Psoas muscle (tissue), 7 donors: ENCODE measurements at regions not wholly inside any gene's neighbourhood (a gene's known extent, or its start where the extent isn't known, plus 50 kb on each side); places are given as distances from the start of the nearest gene placed in this dataset.

Experiments
- ATAC-seq, 4 donors: fragments of 200-7000 bp; cut with Tn5 transposase; one replicate each; pipeline ENCODE4 v1.9.1; 2020; ENCODE audit warnings: moderate library complexity in 3 of 4, mild to moderate bottlenecking in 2 of 4
- DNase-seq, 2 donors: peaks; one replicate each; pipeline ENCODE4 v3.0.0-alpha.2; 2020
- H3K27ac ChIP-seq: fragments of 200-600 bp; one replicate; pipeline ENCODE4 v1.8.0; 2022
- H3K27me3 ChIP-seq, 3 donors: fragments of 200-600 bp in 1 of 3; one replicate each; pipeline versions ENCODE4 v1.6.1 to v1.8.0; 2013 to 2022; ENCODE audit warnings: low read length in 2 of 3, mild to moderate bottlenecking in 2 of 3, moderate library complexity in 1 of 3; ENCODE audit not compliant: insufficient read depth in 3 of 3
- H3K36me3 ChIP-seq, 2 donors: fragments of 200-600 bp in 1 of 2; one replicate each; pipeline versions ENCODE4 v1.6.1 to v1.8.0; 2013 to 2022; ENCODE audit warnings: low read depth in 1 of 2, mild to moderate bottlenecking in 1 of 2, moderate library complexity in 1 of 2; ENCODE audit not compliant: insufficient read depth in 1 of 2
- H3K4me1 ChIP-seq: fragments of 200-600 bp; one replicate; pipeline ENCODE4 v1.8.0; 2022
- H3K4me3 ChIP-seq: fragments of 200-600 bp; one replicate; pipeline ENCODE4 v1.8.0; 2022; ENCODE audit warnings: mild to moderate bottlenecking
- H3K9me3 ChIP-seq: fragments of 200-600 bp; one replicate; pipeline ENCODE4 v1.8.0; 2022
- WGBS, 3 donors: extraction: QIAGEN DNeasy Blood & Tissue Kit; methylation state at CpG; one replicate each; pipeline versions ENCODE4 v1.1.6 to v1.1.7; 2013; 5-methylcytosine and 5-hydroxymethylcytosine counted together
- intact Hi-C, 2 donors: fragments of 100-400 bp; cut with DNase I; formaldehyde crosslinking; loops; one replicate each; pipeline versions ENCODE4 v1.11.0 to v1.14.2; 2022
- TF ChIP-seq, protein P1 (sequence below): fragments of 200-600 bp; IDR thresholded peaks from one replicate; pipeline ENCODE4 v1.8.0; 2022; ENCODE audit warnings: antibody characterized with exemption
- donor health status: healthy with polysubstance abuse.
- donor health status: DM: no; HTN: no; CAD: no; lungs with moderate emphysema.
- donor health status: Bipolar disorder and iron deficiency.
- donor health status: healthy.
- donor health status: DM: yes; HTN: yes; CAD: no.
- donor health status: DM: no; HTN: no; CAD: no.
- donor health status: DM: yes; HTN: yes; CAD: no.

DNA sequence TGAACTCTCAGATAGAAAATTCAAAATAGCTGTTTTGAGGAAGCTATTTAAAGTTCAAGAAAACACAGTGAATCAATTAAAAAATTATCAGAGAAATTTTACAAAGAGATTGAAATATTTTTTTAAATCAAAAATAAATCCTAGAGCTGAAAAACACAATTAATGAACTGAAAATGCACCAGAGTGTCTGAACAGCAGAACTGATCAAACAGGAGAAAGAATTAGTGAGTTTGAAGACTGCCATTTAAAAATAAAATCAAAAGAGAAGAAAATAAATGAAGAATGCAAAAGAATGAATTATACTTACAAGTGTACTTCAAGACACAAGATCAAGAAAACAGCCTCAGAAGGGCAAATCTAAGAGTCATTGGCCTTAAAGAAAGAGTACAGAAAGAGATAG lies 1000.2 kb upstream of the ATXN8OS start:
- Histone ChIP-seq H3K27ac (no peak overlapping the region), H3K4me1 (no peaks in the 10 kb centered on the region), H3K36me3 (no peaks in the 10 kb centered on the region), H3K27me3 (no peaks in the 10 kb centered on the region), H3K9me3 (peaks cover 6% of the 10 kb centered on the region), H3K4me3 (no peak overlapping the region)
- ATAC-seq (no peak), DNase-seq (no peak)
- TF ChIP-seq, protein P1, sequence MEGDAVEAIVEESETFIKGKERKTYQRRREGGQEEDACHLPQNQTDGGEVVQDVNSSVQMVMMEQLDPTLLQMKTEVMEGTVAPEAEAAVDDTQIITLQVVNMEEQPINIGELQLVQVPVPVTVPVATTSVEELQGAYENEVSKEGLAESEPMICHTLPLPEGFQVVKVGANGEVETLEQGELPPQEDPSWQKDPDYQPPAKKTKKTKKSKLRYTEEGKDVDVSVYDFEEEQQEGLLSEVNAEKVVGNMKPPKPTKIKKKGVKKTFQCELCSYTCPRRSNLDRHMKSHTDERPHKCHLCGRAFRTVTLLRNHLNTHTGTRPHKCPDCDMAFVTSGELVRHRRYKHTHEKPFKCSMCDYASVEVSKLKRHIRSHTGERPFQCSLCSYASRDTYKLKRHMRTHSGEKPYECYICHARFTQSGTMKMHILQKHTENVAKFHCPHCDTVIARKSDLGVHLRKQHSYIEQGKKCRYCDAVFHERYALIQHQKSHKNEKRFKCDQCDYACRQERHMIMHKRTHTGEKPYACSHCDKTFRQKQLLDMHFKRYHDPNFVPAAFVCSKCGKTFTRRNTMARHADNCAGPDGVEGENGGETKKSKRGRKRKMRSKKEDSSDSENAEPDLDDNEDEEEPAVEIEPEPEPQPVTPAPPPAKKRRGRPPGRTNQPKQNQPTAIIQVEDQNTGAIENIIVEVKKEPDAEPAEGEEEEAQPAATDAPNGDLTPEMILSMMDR, result no peak
- intact Hi-C loops, result no loop called here

DNA sequence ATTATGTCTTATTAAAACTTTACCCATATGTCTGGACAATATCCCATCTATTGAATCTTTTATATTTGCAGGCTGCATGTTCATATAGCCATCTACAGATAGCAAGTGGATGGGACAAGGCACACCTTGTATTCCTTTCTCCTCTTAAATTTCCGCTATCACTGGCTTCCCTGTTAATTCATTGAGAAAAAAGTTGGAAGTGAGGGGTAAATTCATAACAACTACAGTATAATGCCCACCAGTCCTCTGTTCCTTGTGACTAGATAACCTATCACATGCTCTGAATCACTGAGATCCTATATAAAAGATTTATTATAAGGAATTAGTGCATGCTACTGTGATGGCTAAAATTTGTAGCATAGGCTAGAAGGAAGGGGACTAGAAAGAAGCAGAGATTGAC lies 1005.8 kb upstream of the ATXN8OS start:
- no peaks in the 10 kb centered on the region for H3K4me1 ChIP-seq
- intact Hi-C loops, result no loop called here
- H3K27me3 ChIP-seq, result no peaks in the 10 kb centered on the region
- no peaks in the 10 kb centered on the region for H3K36me3 ChIP-seq
- no peak for DNase-seq
- TF ChIP-seq, protein P1, result no peak
- no peak overlapping the region for H3K4me3 ChIP-seq
- 91 to 92% (median 91%) methylated on average over 1 of the region's 1 CpG for WGBS, 3 donors
- peaks cover under 1% of the 10 kb centered on the region for H3K9me3 ChIP-seq
- no peak for ATAC-seq
- no peak overlapping the region for H3K27ac ChIP-seq

DNA sequence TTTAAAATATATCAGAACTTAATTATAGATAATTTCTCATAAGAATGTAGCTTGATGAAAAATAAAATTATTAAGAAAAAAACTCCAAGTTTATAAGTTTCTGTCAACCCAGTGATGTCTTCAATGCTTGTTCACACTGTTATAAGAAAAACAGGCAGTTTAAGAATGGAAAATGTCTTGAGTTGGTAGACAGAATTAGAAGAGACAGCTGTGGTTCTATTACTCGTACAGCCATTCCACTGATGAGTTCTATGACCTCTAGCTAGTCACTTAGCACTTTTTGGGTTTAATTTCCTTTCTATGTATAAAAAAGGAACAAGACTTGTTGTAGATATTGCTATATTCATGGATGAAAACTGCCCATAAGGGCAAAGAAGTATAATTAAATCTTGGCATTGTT lies 1013.1 kb upstream of the ATXN8OS start:
- TF ChIP-seq, protein P1, result no peak
- Histone ChIP-seq H3K27me3 (no peaks in the 10 kb centered on the region), H3K4me1 (no peaks in the 10 kb centered on the region), H3K9me3 (no peaks in the 10 kb centered on the region), H3K27ac (no peak overlapping the region), H3K4me3 (no peak overlapping the region), H3K36me3 (no peaks in the 10 kb centered on the region)
- DNase-seq (no peak), ATAC-seq (no peak)
- WGBS, 3 donors, result 32 to 55% (median 52%) methylated on average over 1 of the region's 1 CpG
- intact Hi-C loops, result no loop called here

DNA sequence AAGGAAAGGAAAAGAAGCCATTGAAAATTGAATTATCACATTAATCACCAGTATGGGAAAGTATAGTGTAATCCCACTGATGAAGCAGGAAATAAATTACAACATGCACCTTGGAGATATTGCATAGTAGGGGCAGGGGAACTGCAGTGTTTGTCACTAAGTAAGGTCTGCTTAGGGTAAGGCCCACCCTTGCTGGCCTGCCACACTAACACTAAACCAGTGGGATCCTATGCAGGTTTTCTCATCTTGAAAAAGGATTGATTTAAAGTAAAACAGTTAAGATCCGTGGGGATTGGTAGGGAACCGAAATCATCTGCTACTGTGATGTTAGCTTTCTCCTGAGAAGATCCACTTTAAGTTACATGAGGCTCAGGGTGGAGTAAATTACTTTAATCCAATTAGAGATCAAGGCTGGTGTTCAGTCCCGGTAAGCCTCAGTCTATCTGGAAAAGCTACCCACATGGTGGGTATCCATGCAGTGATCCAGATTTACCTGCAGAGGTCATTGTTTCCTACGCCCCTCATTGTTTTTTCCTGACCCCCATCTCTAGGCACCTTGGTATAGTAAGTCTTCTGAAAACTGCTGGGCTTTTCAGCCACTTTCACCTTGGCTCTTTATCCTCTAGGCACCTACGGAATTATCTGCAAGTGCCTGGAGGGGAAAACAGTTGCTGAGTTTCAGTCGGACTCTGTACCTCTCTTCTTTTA lies 1014.9 kb upstream of the ATXN8OS start:
- ATAC-seq (no peak), DNase-seq (no peak)
- Histone ChIP-seq H3K27ac (no peak overlapping the region), H3K27me3 (no peaks in the 10 kb centered on the region), H3K4me3 (no peak overlapping the region), H3K4me1 (no peaks in the 10 kb centered on the region), H3K9me3 (no peaks in the 10 kb centered on the region), H3K36me3 (no peaks in the 10 kb centered on the region)
- 75 to 81% (median 80%) methylated on average over 6 of the region's 6 CpGs for WGBS, 3 donors
- TF ChIP-seq, protein P1, result no peak
- intact Hi-C loops, result no loop called here

DNA sequence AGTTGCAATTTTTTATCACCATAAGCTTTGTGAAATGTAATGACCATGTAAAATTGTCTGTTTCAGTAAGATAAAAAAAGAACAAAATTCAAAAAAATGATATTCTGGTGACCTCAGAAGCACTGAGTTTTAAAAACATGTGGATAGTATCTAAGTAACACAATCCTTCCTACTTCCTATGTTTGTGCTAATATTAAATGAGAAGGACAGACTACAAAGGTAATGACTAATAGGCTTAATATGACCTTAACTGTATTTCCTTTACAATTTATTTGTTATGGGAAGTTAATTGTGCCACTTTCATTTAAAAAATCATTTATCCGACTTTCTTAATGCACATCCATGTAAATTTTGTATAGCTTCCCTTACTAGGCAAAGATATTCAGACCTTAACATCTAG lies 1030.4 kb upstream of the ATXN8OS start:
- Histone ChIP-seq H3K9me3 (no peaks in the 10 kb centered on the region), H3K27me3 (no peaks in the 10 kb centered on the region), H3K4me1 (no peaks in the 10 kb centered on the region), H3K36me3 (no peaks in the 10 kb centered on the region), H3K27ac (no peak overlapping the region), H3K4me3 (no peak overlapping the region)
- 61 to 73% (median 63%) methylated on average over 1 of the region's 1 CpG for WGBS, 3 donors
- DNase-seq (no peak), ATAC-seq (no peak)
- intact Hi-C loops, result no loop called here
- TF ChIP-seq, protein P1, result no peak
